Gastroesophageal sphincter (tissue), 4 donors: ENCODE measurements at regions not wholly inside any gene's neighbourhood (a gene's known extent, or its start where the extent isn't known, plus 50 kb on each side); places are given as distances from the start of the nearest gene placed in this dataset.

Experiments used
- ATAC-seq: fragments of 150-250 bp; one replicate; pipeline ENCODE4 v1.9.1; 2016; ENCODE audit warnings: mild to moderate bottlenecking, moderate library complexity
- H3K27ac ChIP-seq, 4 donors: fragments of 200-600 bp; sonication (generic) in 3 of 4; 1 replicate in 3 of 4; 2 replicates in 1 of 4; pipeline ENCODE4 v1.5.1; 2016 to 2019
- H3K27me3 ChIP-seq: fragments of 200-600 bp; sonication (generic); one replicate; pipeline ENCODE4 v1.5.1; 2019
- H3K36me3 ChIP-seq, 2 donors: fragments of 200-600 bp; sonication (generic); one replicate each; pipeline ENCODE4 v1.5.1; 2019; ENCODE audit warnings: control low read depth in 1 of 2
- H3K4me1 ChIP-seq, 3 donors: fragments of 200-600 bp; sonication (generic); 1 replicate in 2 of 3; 2 replicates in 1 of 3; pipeline ENCODE4 v1.5.1; 2016 to 2019; ENCODE audit warnings: control low read depth in 2 of 3
- H3K4me3 ChIP-seq, 2 donors: fragments of 200-600 bp; sonication (generic); one replicate each; pipeline ENCODE4 v1.5.1; 2019; ENCODE audit warnings: mild to moderate bottlenecking in 1 of 2, moderate library complexity in 1 of 2
- H3K9me3 ChIP-seq, 3 donors: fragments of 200-600 bp; sonication (generic); one replicate each; pipeline ENCODE4 v1.5.1; 2017 to 2019; ENCODE audit warnings: control low read depth in 2 of 3
- CTCF ChIP-seq, 4 experiments: fragments of 200-600 bp in 2 of 4; fragments of 450-650 bp in 2 of 4; sonication (generic) in 1 of 4; IDR thresholded peaks; one replicate each; pipeline ENCODE4 v1.5.1; 2017 to 2019; ENCODE audit warnings: antibody characterized with exemption in 4 of 4, mild to moderate bottlenecking in 2 of 4, moderate library complexity in 2 of 4
- EP300 ChIP-seq: sonication (generic); formaldehyde crosslinking; IDR thresholded peaks from one replicate; pipeline ENCODE4 v1.6.1; 2017; ENCODE audit warnings: antibody characterized with exemption, mild to moderate bottlenecking
- POLR2A ChIP-seq, 2 donors: fragments of 450-650 bp; IDR thresholded peaks; one replicate each; pipeline ENCODE4 v1.6.1; 2017; ENCODE audit warnings: antibody characterized with exemption in 2 of 2, mild to moderate bottlenecking in 2 of 2, moderate library complexity in 1 of 2
- POLR2AphosphoS5 ChIP-seq: sonication (generic); formaldehyde crosslinking; IDR thresholded peaks from one replicate; pipeline ENCODE4 v1.6.1; 2017; ENCODE audit warnings: antibody characterized with exemption
- WGBS, 2 donors: methylation state at CpG; one replicate each; pipeline ENCODE4 v1.1.5; 2018; ENCODE audit warnings: low coverage in 1 of 2; 5-methylcytosine and 5-hydroxymethylcytosine counted together

GRCh38 chr3:89038869-89039268, 68.6 kb upstream of the EPHA3 start:
- no peak for ATAC-seq
- TF ChIP-seq POLR2AphosphoS5 (no peak), EP300 (no peak), POLR2A (IDR thresholded peaks at IDR 0.05) (no peak), CTCF (IDR thresholded peaks at IDR 0.05) (no peak)
- H3K27ac ChIP-seq, result no peak overlapping the region
- no peaks in the 10 kb centered on the region for H3K4me1 ChIP-seq
- no peak overlapping the region for H3K4me3 ChIP-seq
- no peaks in the 10 kb centered on the region for H3K9me3 ChIP-seq
- no peaks in the 10 kb centered on the region for H3K27me3 ChIP-seq
- H3K36me3 ChIP-seq, result no peaks in the 10 kb centered on the region
- 0 to 31% methylated on average over 1 of the region's 1 CpG for WGBS, 2 donors

GRCh38 chr3:89042236-89042835, 65.1 kb upstream of the EPHA3 start:
- ATAC-seq, result no peak
- H3K4me1 ChIP-seq, result no peaks in the 10 kb centered on the region
- TF ChIP-seq CTCF (IDR thresholded peaks at IDR 0.05) (no peak), POLR2AphosphoS5 (no peak), EP300 (no peak), POLR2A (IDR thresholded peaks at IDR 0.05) (no peak)
- H3K36me3 ChIP-seq, result no peaks in the 10 kb centered on the region
- 22 to 27% methylated on average over 3 of the region's 3 CpGs for WGBS, 2 donors
- no peak overlapping the region for H3K4me3 ChIP-seq
- no peaks in the 10 kb centered on the region for H3K27me3 ChIP-seq
- H3K9me3 ChIP-seq, result no peaks in the 10 kb centered on the region
- no peak overlapping the region for H3K27ac ChIP-seq

- no peaks in the 10 kb centered on the region for H3K27me3 ChIP-seq
- H3K36me3 ChIP-seq, result no peaks in the 10 kb centered on the region
- TF ChIP-seq CTCF (IDR thresholded peaks at IDR 0.05) (no peak), POLR2A (IDR thresholded peaks at IDR 0.05) (no peak), POLR2AphosphoS5 (no peak), EP300 (no peak)
- H3K27ac ChIP-seq, result no peak overlapping the region
- no peaks in the 10 kb centered on the region for H3K9me3 ChIP-seq
- no peak overlapping the region for H3K4me3 ChIP-seq
- WGBS, 2 donors, result 63 to 76% methylated on average over 6 of the region's 6 CpGs
- no peaks in the 10 kb centered on the region for H3K4me1 ChIP-seq
- no peak for ATAC-seq
Observed at GRCh38 chr3:89043406-89043932, 64.0 kb upstream of the EPHA3 start.

GRCh38 chr3:89046661-89047060, 60.8 kb upstream of the EPHA3 start:
- WGBS, 2 donors, result 80 to 100% methylated on average over 1 of the region's 1 CpG
- no peak for ATAC-seq
- TF ChIP-seq POLR2AphosphoS5, result no peak
- no peak for TF ChIP-seq EP300
- no peak for TF ChIP-seq POLR2A (IDR thresholded peaks at IDR 0.05)
- TF ChIP-seq CTCF (IDR thresholded peaks at IDR 0.05), result no peak
- H3K4me3 ChIP-seq, result no peak overlapping the region
- no peaks in the 10 kb centered on the region for H3K27me3 ChIP-seq
- H3K27ac ChIP-seq, result no peak overlapping the region
- no peaks in the 10 kb centered on the region for H3K36me3 ChIP-seq
- no peaks in the 10 kb centered on the region for H3K9me3 ChIP-seq
- H3K4me1 ChIP-seq, result no peaks in the 10 kb centered on the region

- TF ChIP-seq POLR2A (IDR thresholded peaks at IDR 0.05) (no peak), EP300 (no peak), CTCF (IDR thresholded peaks at IDR 0.05) (no peak), POLR2AphosphoS5 (no peak)
- no peaks in the 10 kb centered on the region for H3K9me3 ChIP-seq
- no peaks in the 10 kb centered on the region for H3K36me3 ChIP-seq
- no peaks in the 10 kb centered on the region for H3K27me3 ChIP-seq
- H3K4me3 ChIP-seq, result no peak overlapping the region
- H3K4me1 ChIP-seq, result no peaks in the 10 kb centered on the region
- WGBS, 2 donors, result 83 to 85% methylated on average over 2 of the region's 2 CpGs
- no peak overlapping the region for H3K27ac ChIP-seq
- no peak for ATAC-seq
Observed at GRCh38 chr3:89049119-89049518, 58.3 kb upstream of the EPHA3 start.
